ENCODE measurements at regions not wholly inside any gene's neighbourhood (a gene's known extent, or its start where the extent isn't known, plus 50 kb on each side); places are given as distances from the start of the nearest gene placed in this dataset.

DNA sequence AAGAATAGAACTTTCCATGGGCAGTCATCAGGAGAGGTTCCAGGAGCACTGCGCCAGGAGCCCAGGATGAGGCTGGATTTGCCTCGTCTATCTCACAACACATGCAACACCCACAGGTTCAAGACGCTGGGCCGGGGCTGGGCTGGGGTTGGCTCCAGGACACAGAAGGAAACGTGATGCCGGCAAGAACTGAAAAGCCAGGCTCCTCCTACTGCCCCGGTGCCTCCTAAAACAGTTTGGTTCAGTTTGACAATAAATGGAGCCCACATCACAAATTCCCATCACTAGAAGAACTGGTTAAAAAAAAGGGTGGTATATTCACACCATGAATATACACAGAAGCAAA lies 75.9 kb downstream of the INHBB start:
- no peaks in the 10 kb centered on the region for H3K4me1 ChIP-seq (ENCODE audit: control insufficient read depth in 1 of 2, insufficient read depth in 2 of 2, low read length in 2 of 2)
- H3K9ac ChIP-seq (ENCODE audit: low read length) = no peak overlapping the region
- H2BK120ac ChIP-seq (ENCODE audit: insufficient read depth, low read length, poor library complexity) = no peak overlapping the region
- WGBS (ENCODE audit: extremely low coverage, insufficient coverage, insufficient read length) = no CpG with 5 or more reads among the region's 7 CpGs
- no peaks in the 10 kb centered on the region for H3K36me3 ChIP-seq (ENCODE audit: control insufficient read depth in 1 of 2, insufficient read depth in 2 of 2, low read length in 2 of 2)
- no peaks in the 10 kb centered on the region for H3K79me1 ChIP-seq (ENCODE audit: low read length)
- no peak overlapping the region for H3K14ac ChIP-seq (ENCODE audit: low read length)
- H2BK5ac ChIP-seq (ENCODE audit: low read depth, low read length, poor library complexity) = no peak overlapping the region
- no peak overlapping the region for H2AK5ac ChIP-seq (ENCODE audit: low read length)
- no peak overlapping the region for H3K27ac ChIP-seq (ENCODE audit: low read depth, low read length)
- no peak overlapping the region for H4K12ac ChIP-seq (ENCODE audit: low read depth, low read length)
- peaks cover 1% of the 10 kb centered on the region for H3K9me3 ChIP-seq (ENCODE audit: insufficient read depth, low read depth, low read length)
- H4K8ac ChIP-seq (ENCODE audit: low read depth, low read length) = no peak overlapping the region
- no peak overlapping the region for H4K91ac ChIP-seq (ENCODE audit: low read depth, low read length)
- no peak overlapping the region for H2AFZ ChIP-seq (ENCODE audit: insufficient read depth, low read length, poor library complexity)
- no peaks in the 10 kb centered on the region for H3K27me3 ChIP-seq (ENCODE audit: insufficient read depth, low read length)
- no peak overlapping the region for H2BK12ac ChIP-seq (ENCODE audit: low read length)
- no peak overlapping the region for H3K23ac ChIP-seq (ENCODE audit: low read length)
- DNase-seq = no peak
- no peak overlapping the region for H3K18ac ChIP-seq (ENCODE audit: low read length)
- H3K79me2 ChIP-seq (ENCODE audit: control insufficient read depth, insufficient read depth, low read length, poor library complexity) = no peaks in the 10 kb centered on the region
- H3K4me2 ChIP-seq (ENCODE audit: low read length) = no peak overlapping the region
- no peak overlapping the region for H3K4ac ChIP-seq (ENCODE audit: low read depth, low read length)
- H3K4me3 ChIP-seq (ENCODE audit: low read depth, low read length) = no peak overlapping the region

DNA sequence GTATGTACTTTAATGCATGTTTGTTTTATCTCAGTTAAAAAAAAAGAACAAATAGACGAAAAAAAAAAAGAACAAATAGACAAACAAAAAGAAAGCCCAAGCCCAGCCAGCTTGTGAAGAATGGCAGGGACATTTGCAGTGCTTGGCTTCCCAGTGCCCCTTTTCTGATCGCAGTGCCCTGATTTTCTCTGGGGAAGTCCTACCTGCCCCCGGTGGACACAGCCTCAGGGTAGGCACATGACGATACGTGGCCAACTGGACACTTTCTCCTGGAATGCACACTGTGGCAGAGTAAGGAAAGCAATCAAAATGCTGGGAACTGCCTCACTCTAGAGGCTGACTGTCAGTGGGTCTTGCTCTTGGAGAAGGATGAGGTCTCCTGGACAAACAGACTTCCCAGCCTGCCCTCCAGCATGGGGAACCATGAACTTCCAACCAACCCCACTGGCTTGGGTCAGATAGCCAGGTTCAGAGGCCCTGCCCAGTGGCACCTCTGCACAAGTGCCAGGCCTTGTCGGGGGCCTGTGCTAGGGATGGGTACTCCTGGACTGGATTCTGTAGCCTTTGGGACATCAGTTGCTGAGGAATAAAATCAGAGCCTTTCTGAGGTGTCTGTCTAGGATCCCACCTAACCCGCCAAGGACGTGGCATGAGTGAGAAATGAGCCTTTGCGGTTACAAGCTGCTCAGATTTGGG lies 76.7 kb downstream of the INHBB start:
- Histone ChIP-seq H3K4me1 (ENCODE audit: control insufficient read depth in 1 of 2, insufficient read depth in 2 of 2, low read length in 2 of 2) (no peaks in the 10 kb centered on the region), H2BK12ac (ENCODE audit: low read length) (no peak overlapping the region), H2BK120ac (ENCODE audit: insufficient read depth, low read length, poor library complexity) (no peak overlapping the region), H2AK5ac (ENCODE audit: low read length) (no peak overlapping the region), H2AFZ (ENCODE audit: insufficient read depth, low read length, poor library complexity) (no peak overlapping the region), H3K27ac (ENCODE audit: low read depth, low read length) (no peak overlapping the region), H4K91ac (ENCODE audit: low read depth, low read length) (no peak overlapping the region), H3K79me1 (ENCODE audit: low read length) (no peaks in the 10 kb centered on the region), H3K4me3 (ENCODE audit: low read depth, low read length) (no peak overlapping the region), H2BK5ac (ENCODE audit: low read depth, low read length, poor library complexity) (no peak overlapping the region), H3K18ac (ENCODE audit: low read length) (no peak overlapping the region), H3K4ac (ENCODE audit: low read depth, low read length) (no peak overlapping the region), H3K14ac (ENCODE audit: low read length) (no peak overlapping the region), H3K36me3 (ENCODE audit: control insufficient read depth in 1 of 2, insufficient read depth in 2 of 2, low read length in 2 of 2) (no peaks in the 10 kb centered on the region), H4K12ac (ENCODE audit: low read depth, low read length) (no peak overlapping the region), H3K23ac (ENCODE audit: low read length) (no peak overlapping the region), H3K9ac (ENCODE audit: low read length) (no peak overlapping the region), H3K79me2 (ENCODE audit: control insufficient read depth, insufficient read depth, low read length, poor library complexity) (no peaks in the 10 kb centered on the region), H3K27me3 (ENCODE audit: insufficient read depth, low read length) (no peaks in the 10 kb centered on the region), H3K9me3 (ENCODE audit: insufficient read depth, low read depth, low read length) (peaks cover 1% of the 10 kb centered on the region), H3K4me2 (ENCODE audit: low read length) (no peak overlapping the region), H4K8ac (ENCODE audit: low read depth, low read length) (no peak overlapping the region)
- no CpG with 5 or more reads among the region's 9 CpGs for WGBS (ENCODE audit: extremely low coverage, insufficient coverage, insufficient read length)
- no peak for DNase-seq

DNA sequence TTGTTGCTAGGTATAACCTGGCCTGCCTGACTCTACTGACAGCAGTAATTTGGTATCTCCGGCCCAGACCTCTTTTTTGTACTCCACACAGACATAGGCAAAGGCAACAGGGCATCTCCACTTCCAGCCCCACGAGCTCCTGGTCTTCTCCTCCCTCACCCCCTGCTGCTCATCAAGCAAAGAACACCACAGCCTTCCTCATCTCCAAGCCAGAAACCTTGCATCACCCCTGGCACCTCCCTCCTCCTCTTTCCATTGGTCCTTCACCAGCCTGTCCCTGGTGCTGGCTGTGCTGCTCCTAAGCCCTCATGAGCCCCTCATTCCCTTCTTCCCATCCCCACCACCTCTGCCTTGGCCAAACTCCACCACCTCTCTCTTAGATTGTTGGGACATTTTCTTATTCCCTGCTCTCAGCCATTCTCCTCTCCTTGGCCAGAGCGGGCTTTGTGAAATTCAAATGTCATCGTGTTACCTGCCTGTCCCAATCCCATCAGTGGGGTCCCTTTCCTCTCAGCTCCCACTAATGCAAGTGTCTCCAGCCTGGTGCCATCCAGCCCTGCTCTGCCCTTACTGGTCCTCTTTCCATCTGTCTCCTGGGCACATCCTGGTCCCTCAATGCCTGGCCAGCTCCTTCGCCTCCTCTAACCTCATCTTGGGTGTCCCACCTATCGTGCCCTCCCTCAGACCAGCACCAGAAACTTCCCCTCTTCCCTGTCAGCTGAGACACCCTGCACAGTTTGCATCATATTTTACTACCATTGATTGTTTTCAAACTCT lies 77.4 kb downstream of the INHBB start:
- Histone ChIP-seq H3K18ac (ENCODE audit: low read length) (no peak overlapping the region), H2AK5ac (ENCODE audit: low read length) (no peak overlapping the region), H4K12ac (ENCODE audit: low read depth, low read length) (no peak overlapping the region), H3K9ac (ENCODE audit: low read length) (no peak overlapping the region), H3K9me3 (ENCODE audit: insufficient read depth, low read depth, low read length) (peaks cover 1% of the 10 kb centered on the region), H2BK120ac (ENCODE audit: insufficient read depth, low read length, poor library complexity) (no peak overlapping the region), H2AFZ (ENCODE audit: insufficient read depth, low read length, poor library complexity) (no peak overlapping the region), H3K4me1 (ENCODE audit: control insufficient read depth in 1 of 2, insufficient read depth in 2 of 2, low read length in 2 of 2) (no peaks in the 10 kb centered on the region), H3K4ac (ENCODE audit: low read depth, low read length) (no peak overlapping the region), H3K27me3 (ENCODE audit: insufficient read depth, low read length) (no peaks in the 10 kb centered on the region), H2BK5ac (ENCODE audit: low read depth, low read length, poor library complexity) (no peak overlapping the region), H4K91ac (ENCODE audit: low read depth, low read length) (no peak overlapping the region), H3K79me2 (ENCODE audit: control insufficient read depth, insufficient read depth, low read length, poor library complexity) (no peaks in the 10 kb centered on the region), H3K4me2 (ENCODE audit: low read length) (no peak overlapping the region), H4K8ac (ENCODE audit: low read depth, low read length) (no peak overlapping the region), H3K36me3 (ENCODE audit: control insufficient read depth in 1 of 2, insufficient read depth in 2 of 2, low read length in 2 of 2) (no peaks in the 10 kb centered on the region), H3K23ac (ENCODE audit: low read length) (no peak overlapping the region), H2BK12ac (ENCODE audit: low read length) (no peak overlapping the region), H3K4me3 (ENCODE audit: low read depth, low read length) (no peak overlapping the region), H3K27ac (ENCODE audit: low read depth, low read length) (no peak overlapping the region), H3K14ac (ENCODE audit: low read length) (no peak overlapping the region), H3K79me1 (ENCODE audit: low read length) (no peaks in the 10 kb centered on the region)
- WGBS (ENCODE audit: extremely low coverage, insufficient coverage, insufficient read length) = no CpG with 5 or more reads among the region's 6 CpGs
- no peak for DNase-seq

DNA sequence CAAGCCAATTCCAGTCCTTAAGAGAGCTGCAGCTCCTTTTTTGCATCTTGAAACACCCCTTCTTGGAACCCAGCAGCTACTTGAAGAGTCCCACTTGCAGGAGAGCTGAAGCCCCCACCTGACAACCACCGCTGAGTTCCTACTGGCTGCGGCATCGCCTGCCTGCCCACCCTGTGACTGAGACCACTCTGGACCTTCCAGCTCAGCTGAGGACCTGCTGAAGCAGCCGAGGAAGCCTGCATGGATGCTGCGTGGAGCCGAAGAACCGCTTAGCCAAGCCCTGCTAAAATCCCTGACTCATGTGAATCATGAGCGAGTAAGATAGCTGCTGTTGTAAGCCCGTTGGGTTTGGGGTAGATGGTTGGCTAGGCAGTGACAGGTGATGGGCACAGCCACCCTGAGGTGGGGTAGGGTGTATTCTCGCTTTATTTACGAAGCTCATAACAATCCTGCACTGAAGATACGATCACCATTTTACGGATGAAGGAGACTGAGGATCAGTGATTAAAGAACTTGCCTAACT lies 78.4 kb downstream of the INHBB start:
- Histone ChIP-seq H2BK120ac (ENCODE audit: insufficient read depth, low read length, poor library complexity) (no peak overlapping the region), H3K4me3 (ENCODE audit: low read depth, low read length) (no peak overlapping the region), H2BK5ac (ENCODE audit: low read depth, low read length, poor library complexity) (no peak overlapping the region), H3K4ac (ENCODE audit: low read depth, low read length) (no peak overlapping the region), H3K79me2 (ENCODE audit: control insufficient read depth, insufficient read depth, low read length, poor library complexity) (no peaks in the 10 kb centered on the region), H4K8ac (ENCODE audit: low read depth, low read length) (no peak overlapping the region), H3K4me1 (ENCODE audit: control insufficient read depth in 1 of 2, insufficient read depth in 2 of 2, low read length in 2 of 2) (no peaks in the 10 kb centered on the region), H3K27ac (ENCODE audit: low read depth, low read length) (no peak overlapping the region), H4K91ac (ENCODE audit: low read depth, low read length) (no peak overlapping the region), H2AFZ (ENCODE audit: insufficient read depth, low read length, poor library complexity) (no peak overlapping the region), H3K79me1 (ENCODE audit: low read length) (no peaks in the 10 kb centered on the region), H3K27me3 (ENCODE audit: insufficient read depth, low read length) (no peaks in the 10 kb centered on the region), H2BK12ac (ENCODE audit: low read length) (no peak overlapping the region), H3K4me2 (ENCODE audit: low read length) (no peak overlapping the region), H3K23ac (ENCODE audit: low read length) (no peak overlapping the region), H4K12ac (ENCODE audit: low read depth, low read length) (no peak overlapping the region), H3K9ac (ENCODE audit: low read length) (no peak overlapping the region), H2AK5ac (ENCODE audit: low read length) (no peak overlapping the region), H3K18ac (ENCODE audit: low read length) (no peak overlapping the region), H3K9me3 (ENCODE audit: insufficient read depth, low read depth, low read length) (peaks cover 1% of the 10 kb centered on the region), H3K14ac (ENCODE audit: low read length) (no peak overlapping the region), H3K36me3 (ENCODE audit: control insufficient read depth in 1 of 2, insufficient read depth in 2 of 2, low read length in 2 of 2) (no peaks in the 10 kb centered on the region)
- DNase-seq = no peak
- WGBS (ENCODE audit: extremely low coverage, insufficient coverage, insufficient read length) = no CpG with 5 or more reads among the region's 13 CpGs

All from trophoblast cell (in vitro differentiated cells and primary cell).